ENCODE measurements at regions not wholly inside any gene's neighbourhood (a gene's known extent, or its start where the extent isn't known, plus 50 kb on each side); places are given as distances from the start of the nearest gene placed in this dataset.
"Not testable (repeated sequence)": the region's sequence is repeated elsewhere in the genome, so short reads cannot be mapped to it uniquely, and the experiment has no call there.

GRCh38 chr5:3186736-3187405 lies 408.8 kb upstream of the IRX1 start:
- DNase-seq = no peak

- no peak for DNase-seq
Observed at GRCh38 chr5:3186156-3186555, 409.5 kb upstream of the IRX1 start.

GRCh38 chr5:3185488-3185887 lies 410.1 kb upstream of the IRX1 start:
- DNase-seq = no peak

GRCh38 chr5:3182133-3182876 lies 413.3 kb upstream of the IRX1 start:
- no peak for DNase-seq

GRCh38 chr5:3181671-3182070 lies 414.0 kb upstream of the IRX1 start:
- DNase-seq = no peak

- DNase-seq = no peak
Observed at GRCh38 chr5:3180636-3181035, 415.0 kb upstream of the IRX1 start.

DNA sequence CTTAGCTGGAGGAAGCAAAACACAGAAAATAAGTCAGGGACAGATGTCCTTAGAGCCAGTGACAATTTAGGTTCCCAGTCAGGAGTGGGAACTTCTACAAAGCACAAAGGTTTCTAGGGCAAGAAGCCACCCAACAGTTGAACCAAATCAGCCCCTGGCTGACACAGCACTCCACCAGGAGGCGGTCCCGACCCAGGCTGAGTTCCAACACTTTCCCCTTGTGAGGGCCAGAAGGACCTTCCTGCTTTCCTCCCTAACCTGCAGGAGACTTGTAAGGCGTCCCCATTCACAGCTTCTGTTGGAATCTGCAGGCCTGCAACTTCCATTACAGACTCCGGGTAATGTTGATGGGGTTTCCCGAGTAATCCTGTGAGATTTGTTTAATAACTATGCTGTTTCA lies 416.4 kb upstream of the IRX1 start:
- DNase-seq = no peak

DNA sequence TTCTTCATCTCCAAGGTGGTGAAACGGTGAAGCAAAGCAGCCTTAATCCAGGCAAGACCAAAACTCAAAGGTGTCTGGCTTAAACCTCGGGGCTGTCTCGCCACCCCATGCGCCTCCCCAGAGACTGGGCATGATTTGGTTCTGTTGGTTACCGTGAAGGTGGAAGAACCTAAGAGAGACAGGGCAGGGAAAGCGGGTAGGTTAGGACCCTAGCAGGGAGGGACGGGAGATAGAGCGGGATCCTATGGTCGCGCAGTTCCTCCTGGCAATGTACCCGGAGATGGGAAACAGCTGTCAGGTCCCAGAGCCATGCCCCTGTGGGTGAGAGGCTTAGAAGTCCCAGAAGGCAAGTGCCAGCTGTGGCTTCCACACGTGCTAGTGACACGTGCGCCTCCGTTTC lies 418.3 kb upstream of the IRX1 start:
- no peak for DNase-seq

DNA sequence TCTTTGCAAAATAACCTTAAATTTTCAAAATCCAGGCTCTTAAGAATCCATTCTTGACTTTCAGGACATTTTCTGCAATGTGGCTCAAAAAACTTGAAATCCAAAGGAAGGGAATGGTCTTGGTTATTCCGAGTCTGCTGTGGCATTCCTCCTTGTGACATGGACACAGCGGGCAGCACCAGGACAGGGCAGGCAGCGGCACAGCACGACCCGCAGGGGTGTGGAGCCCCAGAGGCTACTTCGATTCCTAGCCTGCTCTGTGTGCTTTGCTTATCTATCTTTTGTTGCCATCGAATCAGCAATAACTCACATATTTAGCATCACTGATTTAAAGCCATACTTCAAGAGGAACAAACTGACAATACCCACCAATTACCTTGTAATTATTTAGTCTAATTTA lies 420.2 kb upstream of the IRX1 start:
- DNase-seq = no peak

- DNase-seq = no peak
Observed at GRCh38 chr5:3167473-3167872, 416.0 kb upstream of the IRX2 start.

DNA sequence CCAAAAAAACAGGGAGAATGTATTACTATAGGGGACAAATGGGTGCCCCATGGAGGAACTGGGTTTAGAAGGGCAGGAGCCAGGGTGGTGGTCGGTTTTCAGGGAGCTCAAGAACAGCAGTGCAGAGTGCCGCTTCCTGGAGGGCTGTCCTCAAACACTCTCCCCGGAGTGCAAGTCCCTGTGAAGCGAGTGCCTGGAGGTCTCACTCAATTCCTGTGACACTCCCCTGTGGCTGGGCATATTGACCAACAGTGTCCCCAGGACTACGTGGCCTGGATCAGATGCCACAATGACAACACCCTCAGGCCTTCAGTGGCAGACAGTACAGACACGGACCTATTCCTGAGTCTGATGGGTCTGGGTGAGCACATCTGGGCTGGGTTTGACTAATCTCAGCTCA lies 412.1 kb upstream of the IRX2 start:
- DNase-seq = no peak

DNA sequence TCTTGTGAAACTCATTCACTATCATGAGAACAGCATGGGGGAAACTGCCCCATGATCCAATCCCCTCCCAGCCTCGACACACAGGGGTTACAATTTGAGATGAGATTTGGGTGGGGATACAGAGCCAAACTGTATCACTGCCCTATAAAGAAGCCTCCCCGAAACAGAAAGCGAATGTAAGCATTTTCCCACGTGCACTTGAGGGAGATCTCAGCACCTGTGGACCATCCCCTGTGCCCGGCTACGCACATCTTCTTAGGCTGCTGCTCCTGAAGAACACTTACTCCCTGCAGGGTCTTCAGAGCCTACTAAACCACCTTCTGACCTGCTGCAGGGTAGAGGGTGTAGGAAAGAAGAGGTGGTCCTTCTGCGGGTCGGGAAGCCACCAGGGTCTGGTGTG lies 410.2 kb upstream of the IRX2 start:
- DNase-seq = no peak

DNA sequence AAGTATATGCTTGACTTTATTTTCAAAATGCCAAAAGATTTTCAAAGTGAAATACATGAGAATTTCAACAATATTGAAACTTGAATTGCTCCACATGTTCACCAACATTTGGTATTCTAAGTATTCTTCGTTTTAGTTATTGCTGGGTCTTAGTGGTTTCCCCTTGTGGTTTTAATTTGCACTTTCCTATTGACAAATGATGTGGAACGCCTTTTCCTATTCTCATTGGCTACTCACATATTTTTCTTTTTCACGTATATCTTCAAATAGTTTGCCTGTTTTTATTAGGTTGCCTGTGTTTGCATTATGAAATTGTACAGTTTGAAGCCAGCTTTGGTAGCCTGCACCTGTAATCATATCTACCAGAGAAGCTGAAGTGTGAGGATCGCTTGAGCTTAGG lies 405.7 kb upstream of the IRX2 start:
- no peak for DNase-seq

DNA sequence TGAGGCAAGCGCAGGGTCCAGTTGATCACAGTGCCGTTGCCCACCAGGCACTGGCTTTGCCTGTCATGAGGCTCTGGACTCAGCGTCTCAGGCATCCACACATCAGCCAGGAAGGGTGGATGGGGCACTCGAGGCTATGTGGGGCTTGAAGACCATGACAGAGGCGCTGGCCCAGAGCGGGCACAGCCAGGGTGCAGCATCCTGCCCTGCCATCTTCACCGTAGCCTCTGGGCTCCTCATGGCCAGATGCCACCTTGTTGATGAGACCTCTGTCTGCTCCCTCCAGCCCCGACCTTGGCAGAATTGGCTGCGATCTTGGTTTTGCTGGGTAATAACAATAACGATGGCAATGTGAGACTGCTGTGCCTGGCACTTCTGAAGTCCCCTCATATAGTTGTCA lies 404.2 kb upstream of the IRX2 start:
- no peak for DNase-seq

DNA sequence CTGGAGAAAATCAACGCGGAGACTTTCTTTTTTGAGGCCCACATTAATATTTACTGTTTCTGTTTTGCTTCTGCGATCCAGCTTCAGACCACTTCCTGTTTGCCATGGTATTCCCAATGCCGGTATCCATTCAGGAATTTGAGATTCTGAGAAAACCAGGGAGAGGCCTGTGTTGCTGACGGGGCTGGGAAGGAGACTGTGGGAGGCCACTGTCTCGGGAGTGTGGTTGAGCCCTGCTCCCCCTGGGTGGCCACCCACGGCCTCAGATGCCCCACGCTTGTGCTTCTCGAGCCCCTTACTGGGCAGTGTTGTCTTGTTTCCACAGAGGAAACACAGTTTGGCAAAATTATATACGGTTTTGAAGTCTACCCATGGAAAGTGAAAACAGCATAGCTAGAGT lies 403.6 kb upstream of the IRX2 start:
- peak; percentile 4 for DNase-seq

GRCh38 chr5:3153906-3154305 lies 402.4 kb upstream of the IRX2 start:
- DNase-seq = no peak

DNA sequence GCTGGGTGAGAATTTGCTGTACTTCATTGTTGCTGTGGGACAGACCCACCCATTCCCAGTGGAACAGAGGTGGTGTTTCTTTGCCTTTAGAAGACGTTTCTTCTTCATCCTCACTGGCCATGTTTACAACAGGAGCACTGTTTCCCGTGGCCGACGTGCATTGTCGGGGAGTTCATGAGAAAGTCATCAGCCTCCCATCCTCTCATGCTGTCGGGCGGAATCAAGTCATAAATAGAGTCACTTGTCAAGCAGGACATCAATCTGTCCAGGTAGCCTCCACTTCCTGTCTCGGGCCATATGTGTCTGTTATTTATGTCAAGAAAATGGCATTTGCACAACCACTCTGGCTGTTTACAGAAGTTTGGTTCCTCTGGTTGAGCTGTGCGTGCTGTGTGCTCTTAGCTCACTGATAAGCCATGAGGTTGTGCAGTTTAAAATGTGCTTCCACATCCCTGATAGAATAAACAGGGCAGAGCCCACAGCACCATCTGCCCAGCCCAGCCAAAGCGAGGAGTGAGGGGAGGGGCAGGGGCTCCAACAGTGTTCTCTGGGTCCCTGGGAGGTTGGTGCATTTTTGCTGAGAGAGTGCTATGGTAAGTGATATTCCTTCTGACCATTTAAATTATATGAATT lies 401.9 kb upstream of the IRX2 start:
- no peak for DNase-seq

GRCh38 chr5:3149899-3150298 lies 398.4 kb upstream of the IRX2 start:
- no peak for DNase-seq

GRCh38 chr5:3147405-3147804 lies 395.9 kb upstream of the IRX2 start:
- not testable (repeated sequence) for DNase-seq

GRCh38 chr5:3145641-3146040 lies 394.2 kb upstream of the IRX2 start:
- DNase-seq = no peak

DNA sequence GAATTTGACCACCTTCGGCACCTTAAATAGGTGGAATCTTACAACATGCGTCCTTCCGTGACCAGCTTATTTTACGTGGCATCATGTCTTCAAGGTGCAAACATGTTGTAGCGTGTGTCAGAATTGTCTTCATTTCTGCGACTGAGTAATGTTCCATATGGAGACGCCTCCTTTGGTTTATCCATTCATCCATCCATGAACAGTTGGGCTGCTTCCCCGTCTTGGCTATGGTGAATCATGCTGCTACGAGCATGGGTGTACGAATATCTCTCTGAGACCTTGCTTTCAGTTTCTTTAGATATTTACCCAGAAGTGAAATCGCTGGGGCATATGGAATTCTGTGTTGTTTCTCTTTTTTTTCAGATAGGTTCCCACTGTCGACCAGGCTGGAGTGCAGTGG lies 391.9 kb upstream of the IRX2 start:
- no peak for DNase-seq

DNA sequence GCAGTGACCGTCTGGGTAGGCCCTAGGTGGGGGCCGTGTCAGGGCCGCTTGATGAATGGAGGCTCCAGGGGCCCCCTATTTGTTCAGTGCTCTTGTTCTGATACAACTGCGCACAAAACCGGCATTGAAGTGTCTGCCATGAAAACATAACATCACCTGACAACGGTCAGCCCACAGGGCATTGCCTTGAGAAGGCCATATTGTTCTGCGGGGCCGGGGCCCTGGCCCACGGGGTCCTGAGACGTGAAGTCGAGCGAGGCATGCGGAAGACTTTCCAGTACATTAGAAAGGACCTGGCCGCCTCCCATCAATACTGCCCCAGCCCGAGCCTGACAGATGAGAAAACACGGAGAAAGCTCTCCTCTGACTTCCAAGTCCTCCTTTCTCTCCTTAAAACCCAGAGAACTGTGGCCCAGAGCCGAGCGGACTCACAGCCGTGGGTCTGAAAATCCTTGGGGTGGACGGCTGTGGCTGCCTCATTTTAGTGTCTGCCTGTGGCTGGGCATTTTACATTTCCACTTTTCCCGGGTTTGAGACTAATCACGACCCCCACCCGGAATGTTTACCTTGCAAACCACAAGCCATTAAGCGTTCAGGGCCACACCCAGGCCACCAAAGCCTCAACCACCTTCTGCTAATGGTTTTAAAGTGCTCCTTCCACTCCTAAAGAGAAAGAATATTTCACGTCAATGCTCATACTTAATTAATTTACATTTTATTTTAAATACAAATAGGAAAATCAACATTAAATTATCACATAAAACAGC lies 391.0 kb upstream of the IRX2 start:
- no peak for DNase-seq

DNA sequence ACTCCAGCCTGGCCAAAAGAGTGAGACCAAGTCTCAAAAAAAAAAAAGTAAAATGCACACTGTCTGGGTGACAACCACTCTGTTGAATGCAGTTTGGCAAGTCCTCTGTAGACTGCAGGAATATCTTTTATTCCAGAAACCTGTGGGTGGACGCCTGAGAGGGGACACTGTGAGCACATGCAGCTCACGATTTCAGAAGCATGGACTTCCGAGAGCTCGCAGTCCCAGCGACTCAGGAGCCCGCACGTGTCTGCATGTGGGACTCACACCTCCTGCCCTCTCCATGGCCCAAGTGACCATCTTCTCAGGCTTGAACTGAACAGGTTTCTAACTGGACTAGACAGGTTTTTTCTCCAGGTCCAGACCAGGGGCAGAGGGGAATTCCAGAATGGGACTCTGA lies 388.6 kb upstream of the IRX2 start:
- no peak for DNase-seq
